Activated CD4-positive, alpha-beta T cell treated with anti-CD3 and anti-CD28 coated beads, Interleukin-10, Interleukin-2, amounts not matched to agents 100 ng/mL and 50 ng/mL, durations not matched to agents 16 hours and 8 hours (primary cell): ENCODE measurements at regions not wholly inside any gene's neighbourhood (a gene's known extent, or its start where the extent isn't known, plus 50 kb on each side); places are given as distances from the start of the nearest gene placed in this dataset.
"Not testable (repeated sequence)": the region's sequence is repeated elsewhere in the genome, so short reads cannot be mapped to it uniquely, and the experiment has no call there.

Experiments
- DNase-seq: peaks from one replicate; pipeline ENCODE4 v3.0.0-alpha.2; 2020

- DNase-seq, result no peak
Observed at GRCh38 chr6:82118150-82118562, 129.4 kb downstream of the IBTK start.

GRCh38 chr6:82114748-82115147 is 132.8 kb downstream of the IBTK start:
- DNase-seq, result no peak

- DNase-seq, result no peak
Observed at GRCh38 chr6:82113231-82113630, 134.3 kb downstream of the IBTK start.

GRCh38 chr6:82111818-82112217 is 135.7 kb downstream of the IBTK start:
- DNase-seq, result no peak

- DNase-seq, result no peak
Observed at GRCh38 chr6:82111114-82111513, 136.4 kb downstream of the IBTK start.

- DNase-seq, result not testable (repeated sequence)
Observed at GRCh38 chr6:82103171-82103570, 144.4 kb downstream of the IBTK start.

GRCh38 chr6:82101374-82102114 is 146.0 kb downstream of the IBTK start:
- DNase-seq, result not testable (repeated sequence)

- not testable (repeated sequence) for DNase-seq
Observed at GRCh38 chr6:82100763-82101162, 146.8 kb downstream of the IBTK start.

GRCh38 chr6:82097676-82098075 is 149.9 kb downstream of the IBTK start:
- DNase-seq, result no peak

- DNase-seq, result no peak
Observed at GRCh38 chr6:82095091-82095490, 152.5 kb downstream of the IBTK start.

GRCh38 chr6:82094166-82094806 is 153.3 kb downstream of the IBTK start:
- DNase-seq, result no peak

GRCh38 chr6:82088978-82089771 is 158.4 kb downstream of the IBTK start:
- no peak for DNase-seq

GRCh38 chr6:82086944-82087343 is 160.6 kb downstream of the IBTK start:
- DNase-seq, result no peak

- DNase-seq, result no peak
Observed at GRCh38 chr6:82085701-82086100, 161.8 kb downstream of the IBTK start.

- DNase-seq, result no peak
Observed at GRCh38 chr6:82084324-82084920, 163.1 kb downstream of the IBTK start.

GRCh38 chr6:82083646-82084045 is 163.9 kb downstream of the IBTK start:
- DNase-seq, result no peak

GRCh38 chr6:82080767-82081166 is 166.8 kb downstream of the IBTK start:
- no peak for DNase-seq

- DNase-seq, result no peak
Observed at GRCh38 chr6:82078286-82078908, 169.1 kb downstream of the IBTK start.

- no peak for DNase-seq
Observed at GRCh38 chr6:82076916-82077315, 170.6 kb downstream of the IBTK start.

- DNase-seq, result no peak
Observed at GRCh38 chr6:82074556-82074955, 173.0 kb downstream of the IBTK start.

- DNase-seq, result no peak
Observed at GRCh38 chr6:82073484-82073883, 174.1 kb downstream of the IBTK start.

GRCh38 chr6:82072751-82073150 is 174.8 kb downstream of the IBTK start:
- DNase-seq, result no peak

GRCh38 chr6:82072121-82072521 is 175.4 kb downstream of the IBTK start:
- DNase-seq, result no peak
